H1 (cell line): ENCODE measurements at regions not wholly inside any gene's neighbourhood (a gene's known extent, or its start where the extent isn't known, plus 50 kb on each side); places are given as distances from the start of the nearest gene placed in this dataset.

ENCODE experiments used
- CHD1 ChIP-seq: IDR thresholded peaks from 2 replicates; pipeline ENCODE4 v1.6.1; 2012; ENCODE audit warnings: low read depth, low read length, improper control_type of control experiment
- HDAC2 ChIP-seq, 2 experiments: fragments of 300-600 bp in 1 of 2; sonication (generic) in 1 of 2; IDR thresholded peaks; 2 replicates each; pipeline ENCODE4 v1.6.1; 2011 to 2012; ENCODE audit warnings: low read depth in 2 of 2, low read length in 2 of 2, mild to moderate bottlenecking in 2 of 2, moderate library complexity in 2 of 2, borderline replicate concordance in 1 of 2, inconsistent platforms in 1 of 2

- TF ChIP-seq HDAC2 (IDR thresholded peaks at IDR 0.05; ENCODE audit: borderline replicate concordance in 1 of 2, low read depth in 2 of 2, low read length in 2 of 2) (no peak), CHD1 (no peak)
Measured at GRCh38 chr11:97567801-97568200, 1178.0 kb downstream of the JRKL start (continued).
